ENCODE measurements at regions not wholly inside any gene's neighbourhood (a gene's known extent, or its start where the extent isn't known, plus 50 kb on each side); places are given as distances from the start of the nearest gene placed in this dataset.

GRCh38 chr15:98126326-98127085, 166.0 kb downstream of the ARRDC4 start:
- no peak for TF ChIP-seq CTCF (IDR thresholded peaks at IDR 0.05; ENCODE audit: poor library complexity, severe bottlenecking)

GRCh38 chr15:98127586-98127985, 167.1 kb downstream of the ARRDC4 start:
- Histone ChIP-seq H3K27me3 (ENCODE audit: insufficient read depth, poor library complexity, severe bottlenecking) (no peaks in the 10 kb centered on the region), H3K4me3 (ENCODE audit: severe bottlenecking) (no peak overlapping the region), H3K27ac (ENCODE audit: poor library complexity, severe bottlenecking) (no peak overlapping the region), H3K36me3 (ENCODE audit: low read depth) (no peaks in the 10 kb centered on the region), H3K9me3 (ENCODE audit: severe bottlenecking) (no peaks in the 10 kb centered on the region), H3K4me1 (ENCODE audit: insufficient read depth, poor library complexity, severe bottlenecking) (peaks cover 35% of the 10 kb centered on the region)
- no peak for TF ChIP-seq CTCF (IDR thresholded peaks at IDR 0.05; ENCODE audit: poor library complexity, severe bottlenecking)
- ATAC-seq (ENCODE audit: low read depth) (no peak), DNase-seq (ENCODE audit: low spot score) (no peak)

More at GRCh38 chr15:98126326-98127085, 166.0 kb downstream of the ARRDC4 start:
- no peaks in the 10 kb centered on the region for H3K27me3 ChIP-seq (ENCODE audit: insufficient read depth, poor library complexity, severe bottlenecking)
- ATAC-seq (ENCODE audit: low read depth) (0 out of 3 replicates have a peak, but pooled peaks have one; percentile 11), DNase-seq (ENCODE audit: low spot score) (no peak)
- peak overlapping the region; percentile 97 for H3K27ac ChIP-seq (ENCODE audit: poor library complexity, severe bottlenecking)
- H3K36me3 ChIP-seq (ENCODE audit: low read depth), result no peaks in the 10 kb centered on the region
- no peaks in the 10 kb centered on the region for H3K9me3 ChIP-seq (ENCODE audit: severe bottlenecking)
- H3K4me3 ChIP-seq (ENCODE audit: severe bottlenecking), result no peak overlapping the region
- H3K4me1 ChIP-seq (ENCODE audit: insufficient read depth, poor library complexity, severe bottlenecking), result peaks cover 36% of the 10 kb centered on the region

- Histone ChIP-seq H3K27me3 (ENCODE audit: insufficient read depth, poor library complexity, severe bottlenecking) (no peaks in the 10 kb centered on the region), H3K9me3 (ENCODE audit: severe bottlenecking) (no peaks in the 10 kb centered on the region), H3K4me1 (ENCODE audit: insufficient read depth, poor library complexity, severe bottlenecking) (peaks cover 2% of the 10 kb centered on the region), H3K36me3 (ENCODE audit: low read depth) (no peaks in the 10 kb centered on the region), H3K4me3 (ENCODE audit: severe bottlenecking) (no peak overlapping the region), H3K27ac (ENCODE audit: poor library complexity, severe bottlenecking) (no peak overlapping the region)
- no peak for TF ChIP-seq CTCF (IDR thresholded peaks at IDR 0.05; ENCODE audit: poor library complexity, severe bottlenecking)
- ATAC-seq (ENCODE audit: low read depth) (no peak), DNase-seq (ENCODE audit: low spot score) (no peak)
These were observed 171.4 kb downstream of the ARRDC4 start for GRCh38 chr15:98131924-98132323.

- no peak for TF ChIP-seq CTCF (IDR thresholded peaks at IDR 0.05; ENCODE audit: poor library complexity, severe bottlenecking)
- Histone ChIP-seq H3K9me3 (ENCODE audit: severe bottlenecking) (no peaks in the 10 kb centered on the region), H3K4me1 (ENCODE audit: insufficient read depth, poor library complexity, severe bottlenecking) (no peaks in the 10 kb centered on the region), H3K27ac (ENCODE audit: poor library complexity, severe bottlenecking) (no peak overlapping the region), H3K4me3 (ENCODE audit: severe bottlenecking) (no peak overlapping the region), H3K27me3 (ENCODE audit: insufficient read depth, poor library complexity, severe bottlenecking) (no peaks in the 10 kb centered on the region), H3K36me3 (ENCODE audit: low read depth) (no peaks in the 10 kb centered on the region)
- DNase-seq (ENCODE audit: low spot score) (no peak), ATAC-seq (ENCODE audit: low read depth) (no peak)
These were observed 174.4 kb downstream of the ARRDC4 start for GRCh38 chr15:98134905-98135304.

- no peaks in the 10 kb centered on the region for H3K27me3 ChIP-seq (ENCODE audit: insufficient read depth, poor library complexity, severe bottlenecking)
- ATAC-seq (ENCODE audit: low read depth) (no peak), DNase-seq (ENCODE audit: low spot score) (no peak)
- no peak overlapping the region for H3K4me3 ChIP-seq (ENCODE audit: severe bottlenecking)
- H3K27ac ChIP-seq (ENCODE audit: poor library complexity, severe bottlenecking), result no peak overlapping the region
- peak; percentile 12 for TF ChIP-seq CTCF (IDR thresholded peaks at IDR 0.05; ENCODE audit: poor library complexity, severe bottlenecking)
- H3K4me1 ChIP-seq (ENCODE audit: insufficient read depth, poor library complexity, severe bottlenecking), result no peaks in the 10 kb centered on the region
- H3K9me3 ChIP-seq (ENCODE audit: severe bottlenecking), result no peaks in the 10 kb centered on the region
- H3K36me3 ChIP-seq (ENCODE audit: low read depth), result no peaks in the 10 kb centered on the region
These were observed 178.4 kb downstream of the ARRDC4 start for GRCh38 chr15:98138910-98139309.
